Activated CD4-positive, alpha-beta T cell treated with anti-CD3 and anti-CD28 coated beads for 48 hours (primary cell): ENCODE measurements at regions not wholly inside any gene's neighbourhood (a gene's known extent, or its start where the extent isn't known, plus 50 kb on each side); places are given as distances from the start of the nearest gene placed in this dataset.

Experiments used
- DNase-seq: peaks from one replicate; pipeline ENCODE4 v3.0.0-alpha.2; 2020

DNA sequence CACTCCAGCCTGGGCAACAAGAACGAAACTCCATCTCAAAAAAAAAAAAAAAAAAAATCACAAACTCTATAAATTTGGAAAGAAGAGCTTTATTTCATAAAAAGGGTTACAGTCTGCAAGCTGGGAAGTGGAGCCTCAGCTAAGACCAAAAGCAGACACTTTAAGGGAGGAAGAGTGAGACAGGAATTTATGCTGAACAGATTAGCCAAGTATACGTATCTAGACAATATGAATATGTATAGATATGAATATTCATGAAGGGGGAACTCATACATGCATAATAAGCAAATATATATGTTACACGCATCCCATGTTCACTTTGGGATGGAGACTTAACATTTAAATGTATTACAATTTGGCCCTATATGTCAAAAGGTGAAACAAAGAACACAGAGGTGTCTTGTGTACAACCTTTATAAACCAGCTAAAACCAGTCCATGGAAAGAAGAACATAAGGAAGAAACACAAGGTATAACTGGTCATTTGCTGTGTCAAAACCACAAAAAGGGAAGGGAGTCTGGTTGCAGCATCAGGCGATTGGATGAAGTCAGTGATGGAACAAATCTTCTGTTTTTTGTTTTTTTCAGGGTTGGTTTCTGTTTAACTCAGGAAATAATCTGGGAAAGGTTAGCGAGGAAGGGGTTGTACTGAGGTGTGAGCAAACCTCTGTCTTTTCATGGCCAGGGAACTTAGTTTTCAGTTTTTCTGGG lies 130.0 kb upstream of the MAOA start:
- no peak for DNase-seq

- DNase-seq, result no peak
Observed at GRCh38 chrX:43526878-43527277, 129.2 kb upstream of the MAOA start.

GRCh38 chrX:43527801-43528200 lies 128.3 kb upstream of the MAOA start:
- DNase-seq, result no peak

DNA sequence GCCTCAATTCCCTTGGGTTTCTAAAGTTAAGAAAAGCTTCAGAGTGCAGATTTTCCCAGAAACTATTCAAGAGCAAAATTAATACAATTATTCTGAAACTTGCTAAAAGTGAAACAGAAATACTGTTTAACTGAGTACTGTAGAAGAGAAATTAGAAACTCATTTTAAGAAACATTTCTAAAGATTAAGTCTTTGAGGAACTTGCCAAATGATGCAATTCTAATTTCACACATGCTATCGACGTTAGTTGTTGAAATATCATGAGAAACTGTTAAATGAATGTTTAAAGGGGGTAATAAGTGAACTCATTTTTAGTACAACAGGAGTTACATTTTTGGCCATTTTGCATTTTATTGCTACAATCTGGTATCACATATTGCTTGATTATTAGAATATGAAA lies 125.3 kb upstream of the MAOA start:
- DNase-seq, result no peak

GRCh38 chrX:43540318-43540717 lies 115.8 kb upstream of the MAOA start:
- no peak for DNase-seq

- no peak for DNase-seq
Observed at GRCh38 chrX:43551590-43551989, 104.5 kb upstream of the MAOA start.

GRCh38 chrX:43552156-43552555 lies 103.9 kb upstream of the MAOA start:
- no peak for DNase-seq

DNA sequence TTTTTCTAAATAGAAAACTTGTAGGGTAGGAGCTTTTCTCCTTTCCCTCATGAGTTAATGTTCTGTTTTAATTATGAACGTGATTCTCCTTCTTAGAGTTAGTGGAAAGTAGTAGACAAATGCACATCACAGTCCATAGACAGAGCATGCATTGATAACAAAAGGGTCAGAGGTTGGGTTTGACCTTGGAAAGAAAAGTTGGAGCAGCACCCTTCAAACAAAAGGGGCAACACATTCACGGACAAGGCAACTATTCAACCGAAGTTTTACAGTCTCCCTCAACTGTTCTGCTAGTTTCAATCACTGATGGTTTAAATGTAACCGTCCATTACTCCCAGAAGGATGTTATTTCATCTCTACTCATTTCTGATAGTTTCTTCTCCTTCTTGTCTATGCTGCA lies 103.4 kb upstream of the MAOA start:
- no peak for DNase-seq

DNA sequence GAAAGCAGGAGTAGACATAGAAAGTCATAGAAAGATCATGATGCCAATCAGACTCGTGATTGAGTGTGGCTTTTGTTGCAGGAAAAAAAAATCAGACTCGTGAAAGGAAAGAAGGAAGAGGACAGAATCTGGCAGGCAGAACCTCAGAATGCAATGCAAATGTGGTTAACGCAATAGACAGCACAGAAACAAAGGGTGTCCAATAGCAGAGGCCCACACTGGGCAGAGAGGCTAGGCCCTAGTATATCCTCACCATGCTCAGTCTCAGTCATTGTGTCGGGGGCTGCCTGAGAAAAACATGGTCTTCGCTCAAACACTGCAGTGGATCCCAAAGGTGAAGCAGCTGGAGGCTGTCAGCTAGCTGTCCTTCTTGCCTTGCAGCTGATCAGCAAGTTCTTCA lies 102.8 kb upstream of the MAOA start:
- DNase-seq, result no peak

- no peak for DNase-seq
Observed at GRCh38 chrX:43556207-43556606, 99.9 kb upstream of the MAOA start.

- peak; percentile 65 for DNase-seq
Observed at GRCh38 chrX:43557792-43558191, 98.3 kb upstream of the MAOA start.

- DNase-seq, result peak; percentile 43
Observed at GRCh38 chrX:43559644-43560043, 96.5 kb upstream of the MAOA start.

- DNase-seq, result no peak
Observed at GRCh38 chrX:43560247-43560946, 95.7 kb upstream of the MAOA start.

GRCh38 chrX:43562372-43562771 lies 93.7 kb upstream of the MAOA start:
- no peak for DNase-seq

DNA sequence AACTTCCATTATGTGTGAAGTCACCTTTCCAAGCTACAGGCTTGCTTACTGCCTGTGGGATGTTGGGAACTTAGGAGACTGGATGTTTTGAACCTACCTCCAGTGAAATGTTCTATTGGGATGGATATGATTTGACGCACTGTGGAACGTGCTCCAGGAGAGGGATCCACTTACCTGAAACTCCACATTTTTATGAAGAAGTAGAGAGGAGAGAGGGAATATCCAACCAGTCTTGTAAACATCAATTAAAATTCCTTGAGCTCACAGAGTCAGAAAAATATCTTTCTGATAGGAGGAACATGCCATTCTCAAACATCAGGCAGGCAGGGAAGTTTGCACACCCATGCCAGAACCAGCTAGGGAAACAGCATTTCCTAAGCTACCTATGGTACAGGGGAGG lies 91.1 kb upstream of the MAOA start:
- no peak for DNase-seq

GRCh38 chrX:43566170-43566569 lies 89.9 kb upstream of the MAOA start:
- DNase-seq, result no peak

- no peak for DNase-seq
Observed at GRCh38 chrX:43573441-43574015, 82.6 kb upstream of the MAOA start.

GRCh38 chrX:43580621-43581020 lies 75.5 kb upstream of the MAOA start:
- DNase-seq, result no peak

GRCh38 chrX:43581167-43581566 lies 74.9 kb upstream of the MAOA start:
- no peak for DNase-seq

GRCh38 chrX:43581888-43582539 lies 74.1 kb upstream of the MAOA start:
- no peak for DNase-seq

GRCh38 chrX:43582540-43582913 lies 73.6 kb upstream of the MAOA start:
- no peak for DNase-seq

DNA sequence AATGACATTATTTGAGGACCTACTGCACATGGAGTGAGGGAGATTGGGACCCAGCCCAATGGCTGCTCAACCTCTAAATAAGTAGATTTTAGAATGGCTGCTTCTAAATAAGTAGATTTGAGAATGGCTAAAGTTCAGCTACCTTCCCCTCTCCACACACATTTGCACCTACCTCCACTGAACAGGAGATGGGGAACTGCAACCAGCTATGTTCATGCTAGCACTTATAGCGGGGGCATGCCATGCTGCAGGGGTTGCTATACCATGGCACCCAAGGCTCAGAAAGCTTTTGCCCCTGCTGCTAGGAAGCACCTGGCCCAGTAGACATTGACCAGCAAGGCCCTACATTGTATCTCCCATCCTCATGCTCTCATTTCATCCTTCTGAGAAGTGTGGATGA lies 70.2 kb upstream of the MAOA start:
- no peak for DNase-seq

GRCh38 chrX:43586830-43587229 lies 69.3 kb upstream of the MAOA start:
- DNase-seq, result no peak

GRCh38 chrX:43589735-43590134 lies 66.4 kb upstream of the MAOA start:
- DNase-seq, result no peak
